ENCODE measurements at regions not wholly inside any gene's neighbourhood (a gene's known extent, or its start where the extent isn't known, plus 50 kb on each side); places are given as distances from the start of the nearest gene placed in this dataset.

GRCh38 chr6:23371132-23371915, 754.7 kb upstream of the NRSN1 start:
- Histone ChIP-seq H3K9me3 (peaks cover 0 to 5% (median 0%) of the 10 kb centered on the region in 11 donors), H3K4me1 (no peaks in the 10 kb centered on the region), H3K36me3 (no peaks in the 10 kb centered on the region), H3K27me3 (no peaks in the 10 kb centered on the region), H3K27ac (no peak overlapping the region), H3K4me3 (no peak overlapping the region)
- intact Hi-C loops (cut with DNase I), result no loop called here
- WGBS, 2 donors, result 70 to 75% methylated on average over 4 of the region's 4 CpGs
- TF ChIP-seq, protein P1, sequence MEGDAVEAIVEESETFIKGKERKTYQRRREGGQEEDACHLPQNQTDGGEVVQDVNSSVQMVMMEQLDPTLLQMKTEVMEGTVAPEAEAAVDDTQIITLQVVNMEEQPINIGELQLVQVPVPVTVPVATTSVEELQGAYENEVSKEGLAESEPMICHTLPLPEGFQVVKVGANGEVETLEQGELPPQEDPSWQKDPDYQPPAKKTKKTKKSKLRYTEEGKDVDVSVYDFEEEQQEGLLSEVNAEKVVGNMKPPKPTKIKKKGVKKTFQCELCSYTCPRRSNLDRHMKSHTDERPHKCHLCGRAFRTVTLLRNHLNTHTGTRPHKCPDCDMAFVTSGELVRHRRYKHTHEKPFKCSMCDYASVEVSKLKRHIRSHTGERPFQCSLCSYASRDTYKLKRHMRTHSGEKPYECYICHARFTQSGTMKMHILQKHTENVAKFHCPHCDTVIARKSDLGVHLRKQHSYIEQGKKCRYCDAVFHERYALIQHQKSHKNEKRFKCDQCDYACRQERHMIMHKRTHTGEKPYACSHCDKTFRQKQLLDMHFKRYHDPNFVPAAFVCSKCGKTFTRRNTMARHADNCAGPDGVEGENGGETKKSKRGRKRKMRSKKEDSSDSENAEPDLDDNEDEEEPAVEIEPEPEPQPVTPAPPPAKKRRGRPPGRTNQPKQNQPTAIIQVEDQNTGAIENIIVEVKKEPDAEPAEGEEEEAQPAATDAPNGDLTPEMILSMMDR (IDR thresholded peaks at IDR 0.05), result no peak
- DNase-seq (no peak), ATAC-seq (no peak)

DNA sequence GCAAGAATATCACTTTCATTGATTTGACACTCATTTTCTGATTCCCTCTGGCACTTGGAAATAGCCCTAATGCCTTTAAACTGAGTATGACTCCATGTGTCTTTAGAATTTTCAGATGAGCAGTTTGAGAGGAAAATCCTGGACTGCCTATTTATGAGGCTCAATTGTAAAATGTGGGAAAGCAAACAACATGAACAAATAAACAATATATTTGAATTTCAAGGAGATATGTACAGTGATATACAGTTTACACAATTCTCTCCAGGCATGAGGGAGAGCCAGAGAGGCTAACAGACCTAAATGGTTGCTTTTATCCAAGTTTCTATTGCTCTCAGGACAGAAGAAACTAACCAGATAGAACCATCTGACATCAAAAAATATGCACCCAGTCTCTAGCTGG, 748.2 kb upstream of the NRSN1 start:
- Histone ChIP-seq H3K36me3 (no peaks in the 10 kb centered on the region), H3K27ac (no peak overlapping the region), H3K4me3 (no peak overlapping the region), H3K27me3 (no peaks in the 10 kb centered on the region), H3K9me3 (peaks cover 0 to 5% (median 0%) of the 10 kb centered on the region in 11 donors), H3K4me1 (peaks cover 0 to 5% (median 0%) of the 10 kb centered on the region in 9 donors)
- TF ChIP-seq, protein P1 (IDR thresholded peaks at IDR 0.05), result no peak
- ATAC-seq (no peak), DNase-seq (no peak)
- intact Hi-C loops (cut with DNase I), result no loop called here

DNA sequence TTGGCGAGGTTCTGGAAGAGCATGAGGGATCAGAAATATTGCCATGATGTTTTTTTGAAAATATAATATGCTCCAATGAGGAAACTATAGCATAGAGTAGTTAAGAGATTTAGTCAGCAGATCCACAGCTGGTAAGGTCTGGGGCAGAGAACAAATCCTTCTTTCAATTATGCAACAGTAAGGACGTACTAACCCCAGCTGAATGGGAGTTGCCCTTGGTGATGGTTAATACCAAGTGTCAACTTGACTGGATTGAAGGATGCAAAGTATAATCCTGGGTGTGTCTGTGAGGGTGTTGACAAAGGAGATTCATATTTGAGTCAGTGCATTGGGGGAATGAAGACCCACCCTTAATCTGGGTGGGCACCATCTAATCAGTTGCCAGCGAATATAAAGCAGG, 745.5 kb upstream of the NRSN1 start:
- no peak for DNase-seq
- WGBS, 2 donors, result 94 to 98% methylated on average over 3 of the region's 3 CpGs

GRCh38 chr6:23388086-23388783, 737.8 kb upstream of the NRSN1 start:
- no peak for ATAC-seq
- Histone ChIP-seq H3K27ac (no peak overlapping the region), H3K4me3 (no peak overlapping the region), H3K27me3 (no peaks in the 10 kb centered on the region), H3K4me1 (no peaks in the 10 kb centered on the region), H3K36me3 (no peaks in the 10 kb centered on the region), H3K9me3 (no peaks in the 10 kb centered on the region)
- intact Hi-C loops (cut with DNase I), result no loop called here
- TF ChIP-seq, protein P1 (IDR thresholded peaks at IDR 0.05), result no peak
- no peak for DNase-seq
- 94 to 95% methylated on average over 11 of the region's 11 CpGs for WGBS, 2 donors

More for the DNA sequence above, 745.5 kb upstream of the NRSN1 start:
- H3K4me1 ChIP-seq, result peaks cover 0 to 5% (median 0%) of the 10 kb centered on the region in 9 donors
- TF ChIP-seq, protein P1 (IDR thresholded peaks at IDR 0.05), result no peak
- ATAC-seq, result no peak
- H3K27me3 ChIP-seq, result no peaks in the 10 kb centered on the region
- H3K9me3 ChIP-seq, result peaks cover 0 to 5% (median 0%) of the 10 kb centered on the region in 11 donors
- intact Hi-C loops (cut with DNase I), result no loop called here
- H3K27ac ChIP-seq, result no peak overlapping the region
- H3K36me3 ChIP-seq, result no peaks in the 10 kb centered on the region
- H3K4me3 ChIP-seq, result no peak overlapping the region
